DND-41 (cell line): ENCODE measurements at regions not wholly inside any gene's neighbourhood (a gene's known extent, or its start where the extent isn't known, plus 50 kb on each side); places are given as distances from the start of the nearest gene placed in this dataset.

ENCODE experiments used
- ATAC-seq: fragments of 200-7000 bp; cut with Tn5 transposase; 3 replicates; pipeline ENCODE4 v1.9.1; 2021; ENCODE audit warnings: low read depth; ENCODE audit not compliant: insufficient read depth
- DNase-seq: peaks from one replicate; pipeline ENCODE4 v3.0.0-alpha.2; 2020
- H2AFZ ChIP-seq: 2 replicates; pipeline ENCODE4 v1.6.0; 2012; ENCODE audit warnings: low read depth, low read length
- H3K27ac ChIP-seq: 2 replicates; pipeline ENCODE4 v1.5.1; 2012; ENCODE audit warnings: low read length, inconsistent platforms
- H3K27me3 ChIP-seq: fragments of 200-600 bp; sonication (generic); 2 replicates; pipeline ENCODE4 v1.6.0; 2012; ENCODE audit warnings: low read length, mild to moderate bottlenecking, inconsistent platforms; ENCODE audit not compliant: insufficient read depth, poor library complexity
- H3K36me3 ChIP-seq: 2 replicates; pipeline ENCODE4 v1.5.1; 2012; ENCODE audit warnings: low read length, inconsistent platforms; ENCODE audit not compliant: insufficient read depth
- H3K4me1 ChIP-seq: 2 replicates; pipeline ENCODE4 v1.5.1; 2012; ENCODE audit warnings: mild to moderate bottlenecking, low read length; ENCODE audit not compliant: insufficient read depth
- H3K4me2 ChIP-seq: 2 replicates; pipeline ENCODE4 v1.6.0; 2012; ENCODE audit warnings: mild to moderate bottlenecking, moderate library complexity, low read length, inconsistent platforms; ENCODE audit not compliant: insufficient read depth
- H3K4me3 ChIP-seq, 2 experiments: fragments of 200-600 bp in 1 of 2; shearing (Covaris generic) in 1 of 2; 2 replicates each; pipeline ENCODE4 v1.5.1; 2012 to 2016; ENCODE audit warnings: inconsistent platforms in 2 of 2, low read length in 2 of 2, mild to moderate bottlenecking in 2 of 2, low read depth in 1 of 2, moderate library complexity in 1 of 2
- H3K79me2 ChIP-seq: 2 replicates; pipeline ENCODE4 v1.6.0; 2012; ENCODE audit warnings: low read length, inconsistent platforms; ENCODE audit not compliant: insufficient read depth
- H3K9ac ChIP-seq: 2 replicates; pipeline ENCODE4 v1.6.0; 2012; ENCODE audit warnings: low read depth, mild to moderate bottlenecking, inconsistent platforms, low read length, moderate library complexity
- H3K9me3 ChIP-seq: 2 replicates; pipeline ENCODE4 v1.5.1; 2012; ENCODE audit warnings: low read length, moderate library complexity, mild to moderate bottlenecking, inconsistent platforms; ENCODE audit not compliant: insufficient read depth, severe bottlenecking
- H4K20me1 ChIP-seq: 2 replicates; pipeline ENCODE4 v1.6.0; 2012; ENCODE audit warnings: low read length; ENCODE audit not compliant: insufficient read depth
- CTCF ChIP-seq: IDR thresholded peaks from 2 replicates; pipeline ENCODE4 v1.5.1; 2012; ENCODE audit warnings: borderline replicate concordance, low read length, moderate library complexity, mild to moderate bottlenecking; ENCODE audit not compliant: poor library complexity, severe bottlenecking; ENCODE audit errors: extremely low read depth
- EZH2 ChIP-seq: IDR thresholded peaks from 3 replicates; pipeline ENCODE4 v1.6.1; 2012; ENCODE audit warnings: borderline replicate concordance, low read depth, mild to moderate bottlenecking, moderate library complexity, low read length, inconsistent platforms; ENCODE audit not compliant: severe bottlenecking

- Histone ChIP-seq H3K4me1 (no peaks in the 10 kb centered on the region), H3K4me2 (no peak overlapping the region), H2AFZ (no peak overlapping the region), H3K4me3 (no peak overlapping the region), H3K79me2 (no peaks in the 10 kb centered on the region), H3K9me3 (peaks cover 4% of the 10 kb centered on the region), H3K27me3 (no peaks in the 10 kb centered on the region), H3K36me3 (no peaks in the 10 kb centered on the region), H3K27ac (no peak overlapping the region), H3K9ac (no peak overlapping the region), H4K20me1 (no peaks in the 10 kb centered on the region)
- TF ChIP-seq EZH2 (no peak), CTCF (no peak)
- no peak for DNase-seq
- no peak for ATAC-seq
These were observed 720.5 kb upstream of the ATXN7L3B start for GRCh38 chr12:73817161-73817560.

- DNase-seq: no peak
- ATAC-seq: no peak
- Histone ChIP-seq H3K27me3 (no peaks in the 10 kb centered on the region), H3K4me1 (no peaks in the 10 kb centered on the region), H2AFZ (no peak overlapping the region), H4K20me1 (no peaks in the 10 kb centered on the region), H3K79me2 (no peaks in the 10 kb centered on the region), H3K4me3 (no peak overlapping the region), H3K9ac (no peak overlapping the region), H3K9me3 (no peaks in the 10 kb centered on the region), H3K27ac (no peak overlapping the region), H3K36me3 (no peaks in the 10 kb centered on the region), H3K4me2 (no peak overlapping the region)
- TF ChIP-seq EZH2: no peak
These were observed 703.9 kb upstream of the ATXN7L3B start for GRCh38 chr12:73833746-73834145.

GRCh38 chr12:73841963-73842362, 695.7 kb upstream of the ATXN7L3B start:
- Histone ChIP-seq H2AFZ (no peak overlapping the region), H3K4me3 (no peak overlapping the region)

GRCh38 chr12:73863546-73863945, 674.1 kb upstream of the ATXN7L3B start:
- Histone ChIP-seq H3K4me3 (no peak overlapping the region), H3K36me3 (no peaks in the 10 kb centered on the region), H3K27me3 (no peaks in the 10 kb centered on the region), H3K4me1 (no peaks in the 10 kb centered on the region), H4K20me1 (no peaks in the 10 kb centered on the region), H3K4me2 (no peak overlapping the region), H3K9me3 (no peaks in the 10 kb centered on the region), H3K27ac (no peak overlapping the region), H3K79me2 (no peaks in the 10 kb centered on the region), H3K9ac (no peak overlapping the region), H2AFZ (no peak overlapping the region)
- TF ChIP-seq CTCF: no peak
- no peak for TF ChIP-seq EZH2
- no peak for DNase-seq
- ATAC-seq: no peak

More at GRCh38 chr12:73841963-73842362, 695.7 kb upstream of the ATXN7L3B start:
- Histone ChIP-seq H3K36me3 (no peaks in the 10 kb centered on the region), H4K20me1 (no peaks in the 10 kb centered on the region), H3K27me3 (no peaks in the 10 kb centered on the region), H3K9me3 (no peaks in the 10 kb centered on the region), H3K79me2 (no peaks in the 10 kb centered on the region), H3K4me1 (no peaks in the 10 kb centered on the region), H3K4me2 (no peak overlapping the region), H3K27ac (no peak overlapping the region), H3K9ac (no peak overlapping the region)
- DNase-seq (no peak), ATAC-seq (no peak)
- no peak for TF ChIP-seq CTCF
- TF ChIP-seq EZH2: no peak
